ENCODE measurements at regions not wholly inside any gene's neighbourhood (a gene's known extent, or its start where the extent isn't known, plus 50 kb on each side); places are given as distances from the start of the nearest gene placed in this dataset.

- Histone ChIP-seq H3K56ac (ENCODE audit: insufficient read length, low read depth, low read length) (no peak overlapping the region), H3K23me2 (ENCODE audit: insufficient read length, low read depth, low read length, poor library complexity, severe bottlenecking) (no peaks in the 10 kb centered on the region), H3K14ac (ENCODE audit: insufficient read depth, low read length) (no peak overlapping the region), H3K27me3 (ENCODE audit: insufficient read depth, low read length) (no peaks in the 10 kb centered on the region), H3K18ac (ENCODE audit: insufficient read length, low read depth, low read length) (no peak overlapping the region), H3K4me2 (ENCODE audit: insufficient read depth, insufficient read length, low read length) (no peak overlapping the region), H3K9ac (ENCODE audit: extremely low read depth, insufficient read length, low read length) (no peak overlapping the region), H3K27ac (ENCODE audit: insufficient read length, low read depth, low read length) (no peak overlapping the region), H2BK20ac (ENCODE audit: low read depth, low read length, poor library complexity, severe bottlenecking) (no peak overlapping the region), H2BK12ac (ENCODE audit: insufficient read length, low read depth, low read length) (no peak overlapping the region), H3K4ac (ENCODE audit: low read depth, low read length) (no peak overlapping the region), H2BK120ac (ENCODE audit: low read depth, low read length, poor library complexity, severe bottlenecking) (no peak overlapping the region), H3K23ac (ENCODE audit: insufficient read length, low read depth, low read length) (no peak overlapping the region), H2BK5ac (ENCODE audit: insufficient read length, low read length) (no peak overlapping the region), H3K79me2 (ENCODE audit: insufficient read depth, low read length) (no peaks in the 10 kb centered on the region), H4K20me1 (ENCODE audit: control insufficient read depth, insufficient read depth, insufficient read length) (no peaks in the 10 kb centered on the region), H4K8ac (replicated peaks; ENCODE audit: insufficient read length, low read depth, low read length) (no peak overlapping the region), H2BK15ac (ENCODE audit: low read depth, low read length) (no peak overlapping the region), H2AK5ac (ENCODE audit: insufficient read length, low read length) (no peak overlapping the region), H3K9me3 (ENCODE audit: control insufficient read depth, low read depth, low read length) (no peaks in the 10 kb centered on the region), H3T11ph (ENCODE audit: low read length) (no peak overlapping the region), H4K91ac (ENCODE audit: insufficient read length, low read depth, low read length) (no peak overlapping the region), H3K4me1 (ENCODE audit: insufficient read depth, low read length) (no peaks in the 10 kb centered on the region), H3K79me1 (ENCODE audit: insufficient read depth, low read depth, low read length, poor library complexity, severe bottlenecking) (no peaks in the 10 kb centered on the region), H4K5ac (ENCODE audit: insufficient read length, low read depth, low read length) (no peak overlapping the region), H2AFZ (ENCODE audit: low read length) (no peak overlapping the region)
- H3K4me3 Mint-ChIP-seq, result no peak overlapping the region
- no peaks in the 10 kb centered on the region for H3K9me3 Mint-ChIP-seq
- no CpG with 5 or more reads among the region's 3 CpGs for whole genome bisulfite sequencing (ENCODE audit: extremely low coverage, insufficient read length, low lambda C conversion rate)
- H3K27ac Mint-ChIP-seq, result no peak overlapping the region
- no peak for DNase-seq
- H3K36me3 Mint-ChIP-seq (ENCODE audit: insufficient read depth in 1 of 3, low read depth in 3 of 3), result no peaks in the 10 kb centered on the region
- peaks cover 0 to 5% of the 10 kb centered on the region in 2 experiments; a peak in 2 of 4 replicates for H3K4me1 Mint-ChIP-seq
- no peaks in the 10 kb centered on the region for H3K27me3 Mint-ChIP-seq (ENCODE audit: low read depth)
- TF ChIP-seq, protein P1, sequence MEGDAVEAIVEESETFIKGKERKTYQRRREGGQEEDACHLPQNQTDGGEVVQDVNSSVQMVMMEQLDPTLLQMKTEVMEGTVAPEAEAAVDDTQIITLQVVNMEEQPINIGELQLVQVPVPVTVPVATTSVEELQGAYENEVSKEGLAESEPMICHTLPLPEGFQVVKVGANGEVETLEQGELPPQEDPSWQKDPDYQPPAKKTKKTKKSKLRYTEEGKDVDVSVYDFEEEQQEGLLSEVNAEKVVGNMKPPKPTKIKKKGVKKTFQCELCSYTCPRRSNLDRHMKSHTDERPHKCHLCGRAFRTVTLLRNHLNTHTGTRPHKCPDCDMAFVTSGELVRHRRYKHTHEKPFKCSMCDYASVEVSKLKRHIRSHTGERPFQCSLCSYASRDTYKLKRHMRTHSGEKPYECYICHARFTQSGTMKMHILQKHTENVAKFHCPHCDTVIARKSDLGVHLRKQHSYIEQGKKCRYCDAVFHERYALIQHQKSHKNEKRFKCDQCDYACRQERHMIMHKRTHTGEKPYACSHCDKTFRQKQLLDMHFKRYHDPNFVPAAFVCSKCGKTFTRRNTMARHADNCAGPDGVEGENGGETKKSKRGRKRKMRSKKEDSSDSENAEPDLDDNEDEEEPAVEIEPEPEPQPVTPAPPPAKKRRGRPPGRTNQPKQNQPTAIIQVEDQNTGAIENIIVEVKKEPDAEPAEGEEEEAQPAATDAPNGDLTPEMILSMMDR (conservative IDR thresholded peaks at IDR 0.05), result no peak
These were observed 73.0 kb upstream of the FOXP2 start for GRCh38 chr7:114341648-114342047.
